ENCODE measurements at regions not wholly inside any gene's neighbourhood (a gene's known extent, or its start where the extent isn't known, plus 50 kb on each side); places are given as distances from the start of the nearest gene placed in this dataset.

DNA sequence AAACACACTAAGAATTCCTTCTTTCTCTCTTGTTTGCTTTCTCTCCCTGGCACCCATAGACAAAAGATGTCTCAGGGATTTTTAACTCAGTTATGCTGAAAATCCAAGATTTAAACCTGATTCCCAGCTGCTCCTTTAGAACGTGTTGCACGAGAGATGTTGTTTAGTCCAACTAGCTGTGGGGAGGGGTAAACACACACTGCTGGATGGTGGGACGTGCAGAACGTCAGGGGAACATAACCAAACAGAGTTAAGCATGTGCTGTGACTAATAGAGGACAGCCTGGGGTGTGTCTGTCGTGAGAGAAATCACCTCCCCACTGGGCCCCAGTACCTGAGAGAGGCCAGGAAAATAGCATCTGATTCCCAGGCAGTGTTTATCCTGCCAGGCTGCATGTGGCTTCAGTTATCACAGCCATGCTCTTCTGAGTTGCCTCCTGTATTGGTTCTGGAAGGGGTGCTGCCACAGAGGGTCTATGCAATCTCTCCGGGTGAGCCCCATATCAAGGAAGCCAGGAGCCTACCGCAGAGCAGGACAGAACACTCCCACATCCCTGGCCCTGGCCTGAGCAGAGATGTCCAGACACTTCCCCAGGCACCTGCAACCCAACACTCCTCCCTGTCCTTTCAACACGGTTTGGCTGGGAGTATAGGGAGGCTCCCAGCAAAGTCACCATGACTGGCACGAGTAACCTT lies 112.7 kb upstream of the EGLN3 start:
- peaks cover 0 to 12% of the 10 kb centered on the region in 2 donors for H3K4me1 ChIP-seq (ENCODE audit: control insufficient read depth in 2 of 2, insufficient read depth in 2 of 2, low read length in 2 of 2)
- H3K36me3 ChIP-seq (ENCODE audit: control insufficient read depth in 2 of 2, insufficient read depth in 2 of 2, low read length in 1 of 2) = no peaks in the 10 kb centered on the region
- H3K27me3 ChIP-seq (ENCODE audit: control insufficient read depth in 2 of 2, insufficient read depth in 1 of 2, low read length in 1 of 2) = peaks cover 9 to 18% of the 10 kb centered on the region in 2 donors
- H3K4me3 ChIP-seq (ENCODE audit: low read length in 2 of 2) = no peak overlapping the region
- no peaks in the 10 kb centered on the region for H3K9me3 ChIP-seq (ENCODE audit: control insufficient read depth in 2 of 2, insufficient read depth in 1 of 2, low read length in 1 of 2)
- DNase-seq (ENCODE audit: low read depth in 6 of 9, low spot score in 9 of 9) = no peak
- WGBS = 93% methylated on average over 9 of the region's 9 CpGs
- no peak overlapping the region for H3K27ac ChIP-seq (ENCODE audit: low read depth in 1 of 2, low read length in 1 of 2)

DNA sequence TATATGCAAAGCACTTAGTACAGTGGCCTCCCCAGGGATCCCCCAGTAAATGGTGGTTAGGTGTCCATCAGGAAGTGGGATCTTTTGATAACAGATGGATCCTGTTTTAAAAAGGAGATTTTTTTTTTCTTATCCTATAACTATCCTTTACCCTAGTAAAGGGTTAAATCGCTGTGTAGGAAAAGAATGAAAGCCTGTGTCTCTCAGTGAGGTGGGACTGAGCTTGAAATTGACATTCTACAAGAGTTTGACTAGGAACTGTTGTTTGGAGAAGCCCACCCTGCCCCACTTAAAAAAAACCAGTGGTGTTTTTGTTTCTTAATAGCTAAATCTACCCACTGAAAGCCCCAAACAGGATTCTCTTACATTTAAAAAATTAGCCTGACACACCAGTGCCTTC lies 112.2 kb upstream of the EGLN3 start:
- no peaks in the 10 kb centered on the region for H3K36me3 ChIP-seq (ENCODE audit: control insufficient read depth in 2 of 2, insufficient read depth in 2 of 2, low read length in 1 of 2)
- H3K4me1 ChIP-seq (ENCODE audit: control insufficient read depth in 2 of 2, insufficient read depth in 2 of 2, low read length in 2 of 2) = peaks cover 0 to 12% of the 10 kb centered on the region in 2 donors
- WGBS = 97% methylated on average over 1 of the region's 1 CpG
- DNase-seq (ENCODE audit: low read depth in 6 of 9, low spot score in 9 of 9) = no peak
- peaks cover 9 to 18% of the 10 kb centered on the region in 2 donors for H3K27me3 ChIP-seq (ENCODE audit: control insufficient read depth in 2 of 2, insufficient read depth in 1 of 2, low read length in 1 of 2)
- H3K9me3 ChIP-seq (ENCODE audit: control insufficient read depth in 2 of 2, insufficient read depth in 1 of 2, low read length in 1 of 2) = no peaks in the 10 kb centered on the region
- H3K4me3 ChIP-seq (ENCODE audit: low read length in 2 of 2) = no peak overlapping the region
- H3K27ac ChIP-seq (ENCODE audit: low read depth in 1 of 2, low read length in 1 of 2) = no peak overlapping the region

DNA sequence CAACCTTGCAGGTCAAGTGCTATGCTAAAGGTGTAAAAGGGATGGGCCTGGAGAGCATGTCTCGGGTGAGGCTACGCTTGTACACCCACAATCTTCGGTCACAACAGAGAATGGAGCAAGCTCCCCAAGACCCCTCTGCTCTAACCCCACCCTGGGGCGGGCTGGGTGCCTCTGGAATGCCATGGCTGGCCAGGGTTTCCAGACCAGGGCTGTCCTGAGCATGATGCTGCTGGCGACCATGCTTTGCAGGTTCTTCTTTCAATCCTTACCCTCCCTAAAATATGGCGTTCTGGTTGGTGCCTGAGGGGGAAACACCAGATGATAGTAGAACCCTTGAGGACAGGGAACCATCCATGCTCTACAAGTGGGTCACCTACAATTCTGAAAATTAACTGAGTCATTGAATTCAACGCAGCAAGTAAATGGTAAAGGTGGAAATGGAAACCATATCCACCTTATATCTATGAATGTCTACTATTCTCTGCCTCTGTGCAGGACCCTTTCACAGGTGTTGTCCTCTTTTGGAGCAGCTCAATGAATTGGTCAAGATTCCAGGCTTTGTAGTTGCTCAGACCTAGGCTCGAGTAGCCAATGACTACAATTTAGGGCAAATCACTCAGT lies 111.6 kb upstream of the EGLN3 start:
- H3K4me1 ChIP-seq (ENCODE audit: control insufficient read depth in 2 of 2, insufficient read depth in 2 of 2, low read length in 2 of 2) = peaks cover 0 to 12% of the 10 kb centered on the region in 2 donors
- H3K27me3 ChIP-seq (ENCODE audit: control insufficient read depth in 2 of 2, insufficient read depth in 1 of 2, low read length in 1 of 2) = peaks cover 9 to 18% of the 10 kb centered on the region in 2 donors
- 96% methylated on average over 8 of the region's 8 CpGs for WGBS
- H3K9me3 ChIP-seq (ENCODE audit: control insufficient read depth in 2 of 2, insufficient read depth in 1 of 2, low read length in 1 of 2) = no peaks in the 10 kb centered on the region
- H3K4me3 ChIP-seq (ENCODE audit: low read length in 2 of 2) = no peak overlapping the region
- H3K27ac ChIP-seq (ENCODE audit: low read depth in 1 of 2, low read length in 1 of 2) = no peak overlapping the region
- DNase-seq (ENCODE audit: low read depth in 6 of 9, low spot score in 9 of 9) = no peak
- no peaks in the 10 kb centered on the region for H3K36me3 ChIP-seq (ENCODE audit: control insufficient read depth in 2 of 2, insufficient read depth in 2 of 2, low read length in 1 of 2)

DNA sequence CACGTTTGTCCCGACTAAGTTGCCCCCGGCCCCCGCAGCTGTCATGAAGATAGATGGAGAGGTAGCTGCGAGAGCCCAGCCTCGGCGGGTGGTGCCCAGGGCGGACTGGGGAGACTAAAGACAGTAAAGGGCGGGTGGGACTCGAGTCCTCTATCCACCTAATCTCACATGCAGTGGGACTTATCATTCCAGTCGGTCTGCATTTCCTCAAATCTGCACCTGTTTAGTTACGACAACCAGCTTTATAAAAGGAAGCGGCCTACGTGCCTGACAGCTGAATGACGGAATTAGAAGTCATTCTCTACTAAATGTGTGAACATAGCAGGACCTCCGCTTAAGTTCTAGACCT lies 109.8 kb upstream of the EGLN3 start:
- Histone ChIP-seq H3K36me3 (ENCODE audit: control insufficient read depth in 2 of 2, insufficient read depth in 2 of 2, low read length in 1 of 2) (no peaks in the 10 kb centered on the region), H3K4me3 (ENCODE audit: low read length in 2 of 2) (peak overlapping the region; percentile 51 to 67), H3K27me3 (ENCODE audit: control insufficient read depth in 2 of 2, insufficient read depth in 1 of 2, low read length in 1 of 2) (peaks cover 9 to 18% of the 10 kb centered on the region in 2 donors), H3K4me1 (ENCODE audit: control insufficient read depth in 2 of 2, insufficient read depth in 2 of 2, low read length in 2 of 2) (peaks cover 0 to 12% of the 10 kb centered on the region in 2 donors), H3K9me3 (ENCODE audit: control insufficient read depth in 2 of 2, insufficient read depth in 1 of 2, low read length in 1 of 2) (no peaks in the 10 kb centered on the region), H3K27ac (ENCODE audit: low read depth in 1 of 2, low read length in 1 of 2) (peak overlapping the region in 1 of 2 donors; percentile 26)
- DNase-seq (ENCODE audit: low read depth in 6 of 9, low spot score in 9 of 9) = peak in 1 of 9 donors; percentile 53
- 14% methylated on average over 16 of the region's 16 CpGs for WGBS

DNA sequence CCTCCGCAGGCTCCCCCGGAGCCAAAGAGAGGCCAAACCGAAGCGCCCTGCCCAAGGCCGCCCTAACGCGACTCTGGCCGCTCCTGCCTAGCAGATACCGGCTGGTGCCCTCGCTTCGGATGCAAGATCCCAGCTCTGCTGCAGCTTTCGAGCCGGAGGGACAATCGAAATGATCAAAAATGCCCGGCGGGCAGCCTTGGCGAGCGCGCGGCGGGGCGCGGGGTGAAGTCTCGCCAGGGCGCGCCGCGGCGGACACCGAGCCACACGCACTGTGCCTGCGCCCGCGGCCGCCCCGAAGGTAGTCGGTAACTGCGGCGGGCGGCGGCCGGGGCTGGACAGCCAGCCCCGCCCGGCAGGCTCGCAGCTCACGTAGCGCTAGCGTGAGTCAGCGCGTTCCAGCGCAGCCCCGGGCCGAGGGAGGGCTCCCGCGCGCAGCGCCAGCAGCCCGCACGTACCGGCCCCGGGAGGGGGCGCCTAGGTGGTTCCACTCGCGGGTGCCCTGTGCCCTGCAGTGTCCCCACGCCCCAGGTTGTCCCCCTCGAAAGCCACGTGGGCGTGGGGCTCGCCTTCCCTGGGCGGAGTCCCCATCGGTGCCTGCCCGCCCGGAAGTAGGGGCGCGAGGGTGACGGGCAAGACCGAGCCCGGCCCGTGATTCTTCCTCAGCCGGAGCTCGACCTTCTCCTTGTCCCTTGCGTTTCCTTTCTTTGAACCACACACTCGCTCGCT lies 109.2 kb upstream of the EGLN3 start:
- Histone ChIP-seq H3K27me3 (ENCODE audit: control insufficient read depth in 2 of 2, insufficient read depth in 1 of 2, low read length in 1 of 2) (peaks cover 9 to 18% of the 10 kb centered on the region in 2 donors), H3K36me3 (ENCODE audit: control insufficient read depth in 2 of 2, insufficient read depth in 2 of 2, low read length in 1 of 2) (no peaks in the 10 kb centered on the region), H3K4me1 (ENCODE audit: control insufficient read depth in 2 of 2, insufficient read depth in 2 of 2, low read length in 2 of 2) (peaks cover 0 to 12% of the 10 kb centered on the region in 2 donors), H3K9me3 (ENCODE audit: control insufficient read depth in 2 of 2, insufficient read depth in 1 of 2, low read length in 1 of 2) (no peaks in the 10 kb centered on the region), H3K4me3 (ENCODE audit: low read length in 2 of 2) (peak overlapping the region; percentile 51 to 67), H3K27ac (ENCODE audit: low read depth in 1 of 2, low read length in 1 of 2) (peak overlapping the region; percentile 26 to 52)
- peak in 7 of 9 donors; percentile 15 to 64 (median 40) for DNase-seq (ENCODE audit: low read depth in 6 of 9, low spot score in 9 of 9)
- 3% methylated on average over 84 of the region's 84 CpGs for WGBS

DNA sequence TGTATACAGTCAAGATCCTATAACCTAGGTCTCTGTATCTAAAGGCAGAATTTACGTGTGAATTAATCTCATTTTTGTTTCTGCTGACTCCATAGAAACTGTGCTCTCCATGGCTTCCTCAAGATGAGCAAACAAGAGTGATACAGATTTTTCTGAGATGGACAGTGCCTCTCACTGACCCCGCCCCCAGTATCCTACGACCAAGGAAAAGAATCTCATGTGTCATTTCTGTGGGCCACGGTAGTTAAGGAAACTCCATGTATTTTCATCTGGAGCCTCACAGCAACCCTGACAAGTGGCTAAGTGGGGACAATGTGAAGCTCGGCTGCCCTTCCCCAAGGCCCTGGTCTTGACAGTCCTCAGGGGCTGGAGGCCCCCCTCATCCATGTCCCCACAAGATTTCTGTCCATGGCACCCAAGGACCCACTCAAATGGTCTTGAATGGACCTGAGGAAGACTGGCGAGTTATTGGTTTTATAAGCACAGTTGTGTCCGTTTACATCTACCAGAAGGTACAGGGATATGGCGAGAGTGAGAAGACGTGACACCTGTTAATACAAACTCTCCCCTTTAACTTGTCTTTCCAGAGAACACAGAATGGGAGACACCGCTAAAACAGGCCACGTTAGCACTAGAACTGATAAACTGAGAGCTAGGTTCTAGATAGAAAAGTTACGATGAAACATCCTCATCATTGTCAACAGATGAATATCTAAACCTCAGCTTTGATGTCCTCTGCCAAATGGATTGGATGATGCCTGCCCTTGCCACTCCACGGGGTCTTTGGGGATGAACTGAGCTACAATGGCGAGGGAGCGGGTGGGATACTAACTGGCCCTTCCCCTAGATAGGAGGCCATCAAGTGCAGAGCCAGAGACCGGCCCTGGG lies 108.4 kb upstream of the EGLN3 start:
- Histone ChIP-seq H3K27me3 (ENCODE audit: control insufficient read depth in 2 of 2, insufficient read depth in 1 of 2, low read length in 1 of 2) (peaks cover 9 to 18% of the 10 kb centered on the region in 2 donors), H3K27ac (ENCODE audit: low read depth in 1 of 2, low read length in 1 of 2) (no peak overlapping the region), H3K4me3 (ENCODE audit: low read length in 2 of 2) (peak overlapping the region; percentile 19 to 67), H3K36me3 (ENCODE audit: control insufficient read depth in 2 of 2, insufficient read depth in 2 of 2, low read length in 1 of 2) (no peaks in the 10 kb centered on the region), H3K4me1 (ENCODE audit: control insufficient read depth in 2 of 2, insufficient read depth in 2 of 2, low read length in 2 of 2) (peaks cover 0 to 12% of the 10 kb centered on the region in 2 donors), H3K9me3 (ENCODE audit: control insufficient read depth in 2 of 2, insufficient read depth in 1 of 2, low read length in 1 of 2) (no peaks in the 10 kb centered on the region)
- 92% methylated on average over 16 of the region's 16 CpGs for WGBS
- no peak for DNase-seq (ENCODE audit: low read depth in 6 of 9, low spot score in 9 of 9)

DNA sequence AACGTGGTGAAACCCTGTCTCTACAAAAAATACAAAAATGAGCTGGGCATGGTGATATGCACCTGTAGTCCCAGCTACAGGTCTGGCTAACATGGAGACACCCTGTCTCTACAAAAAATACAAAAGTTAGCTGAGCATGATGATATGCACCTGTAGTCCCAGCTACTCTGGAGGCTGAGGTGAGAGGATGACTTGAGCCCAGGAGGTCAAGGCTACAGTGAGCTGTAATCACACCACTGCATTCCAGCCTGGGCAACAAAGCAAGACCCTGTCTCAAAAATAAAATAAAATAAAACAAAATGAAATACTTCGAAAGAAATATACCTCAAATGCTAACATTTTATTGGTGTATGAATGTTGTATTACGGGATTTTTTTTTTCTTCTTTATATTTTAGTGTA lies 107.6 kb upstream of the EGLN3 start:
- H3K4me3 ChIP-seq (ENCODE audit: low read length in 2 of 2) = no peak overlapping the region
- peaks cover 9 to 18% of the 10 kb centered on the region in 2 donors for H3K27me3 ChIP-seq (ENCODE audit: control insufficient read depth in 2 of 2, insufficient read depth in 1 of 2, low read length in 1 of 2)
- no peaks in the 10 kb centered on the region for H3K9me3 ChIP-seq (ENCODE audit: control insufficient read depth in 2 of 2, insufficient read depth in 1 of 2, low read length in 1 of 2)
- peaks cover 0 to 14% of the 10 kb centered on the region in 2 donors for H3K4me1 ChIP-seq (ENCODE audit: control insufficient read depth in 2 of 2, insufficient read depth in 2 of 2, low read length in 2 of 2)
- 97% methylated on average over 3 of the region's 3 CpGs for WGBS
- H3K36me3 ChIP-seq (ENCODE audit: control insufficient read depth in 2 of 2, insufficient read depth in 2 of 2, low read length in 1 of 2) = no peaks in the 10 kb centered on the region
- no peak overlapping the region for H3K27ac ChIP-seq (ENCODE audit: low read depth in 1 of 2, low read length in 1 of 2)
- no peak for DNase-seq (ENCODE audit: low read depth in 6 of 9, low spot score in 9 of 9)

DNA sequence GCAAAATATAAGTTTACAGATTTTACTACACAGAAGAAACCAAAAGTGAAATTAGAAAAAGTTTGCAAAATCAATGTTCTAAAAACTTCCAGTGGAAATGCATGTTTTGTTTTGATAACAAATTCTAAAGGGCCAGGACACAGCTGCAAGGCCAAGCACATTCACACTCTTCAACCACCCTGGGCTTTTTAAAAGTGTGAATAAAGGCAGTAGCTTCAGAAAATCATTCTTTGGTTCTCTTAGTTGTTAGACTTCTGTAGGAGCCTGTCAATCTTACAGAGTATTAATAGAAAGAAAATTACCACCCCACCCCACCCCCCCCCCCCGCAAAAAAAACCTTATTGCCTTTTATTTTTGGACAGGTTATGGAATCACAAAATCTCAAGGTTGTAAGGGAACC lies 105.2 kb upstream of the EGLN3 start:
- Histone ChIP-seq H3K9me3 (ENCODE audit: control insufficient read depth in 2 of 2, insufficient read depth in 1 of 2, low read length in 1 of 2) (no peaks in the 10 kb centered on the region), H3K4me3 (ENCODE audit: low read length in 2 of 2) (no peak overlapping the region), H3K4me1 (ENCODE audit: control insufficient read depth in 2 of 2, insufficient read depth in 2 of 2, low read length in 2 of 2) (peaks cover 0 to 20% of the 10 kb centered on the region in 2 donors), H3K27me3 (ENCODE audit: control insufficient read depth in 2 of 2, insufficient read depth in 1 of 2, low read length in 1 of 2) (peaks cover 9 to 17% of the 10 kb centered on the region in 2 donors), H3K27ac (ENCODE audit: low read depth in 1 of 2, low read length in 1 of 2) (no peak overlapping the region), H3K36me3 (ENCODE audit: control insufficient read depth in 2 of 2, insufficient read depth in 2 of 2, low read length in 1 of 2) (no peaks in the 10 kb centered on the region)
- DNase-seq (ENCODE audit: low read depth in 6 of 9, low spot score in 9 of 9) = no peak
- WGBS = 68% methylated on average over 1 of the region's 1 CpG

Data from thymus (tissue), 11 donors.